GM19452 (cell line): ENCODE measurements at regions not wholly inside any gene's neighbourhood (a gene's known extent, or its start where the extent isn't known, plus 50 kb on each side); places are given as distances from the start of the nearest gene placed in this dataset.
"Not testable (repeated sequence)": the region's sequence is repeated elsewhere in the genome, so short reads cannot be mapped to it uniquely, and the experiment has no call there.

Experiments
- ATAC-seq: cut with Tn5 transposase; IDR thresholded peaks from one replicate; pipeline ENCODE4 v1.9.1; 2021; ENCODE audit not compliant: unreplicated experiment

DNA sequence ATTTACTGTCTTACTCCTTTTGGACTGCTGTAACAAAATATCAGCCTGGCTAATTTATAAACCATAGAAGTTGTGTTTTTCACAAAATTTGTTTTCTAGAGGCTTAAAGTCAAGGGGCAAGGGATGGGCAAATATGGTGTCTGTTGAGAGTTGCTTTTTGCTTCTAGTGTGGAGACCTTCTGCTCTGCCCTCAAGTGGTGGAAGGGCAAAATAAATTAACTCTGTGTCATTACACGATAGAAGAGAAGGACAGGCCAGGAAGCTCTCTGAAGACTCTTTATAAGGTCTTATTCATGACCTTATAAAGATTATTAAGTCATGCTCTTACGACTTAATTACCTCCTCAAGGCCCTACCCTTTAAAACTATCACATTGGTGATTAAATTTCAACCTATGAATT lies 181.2 kb upstream of the LRATD1 start:
- ATAC-seq = no peak

DNA sequence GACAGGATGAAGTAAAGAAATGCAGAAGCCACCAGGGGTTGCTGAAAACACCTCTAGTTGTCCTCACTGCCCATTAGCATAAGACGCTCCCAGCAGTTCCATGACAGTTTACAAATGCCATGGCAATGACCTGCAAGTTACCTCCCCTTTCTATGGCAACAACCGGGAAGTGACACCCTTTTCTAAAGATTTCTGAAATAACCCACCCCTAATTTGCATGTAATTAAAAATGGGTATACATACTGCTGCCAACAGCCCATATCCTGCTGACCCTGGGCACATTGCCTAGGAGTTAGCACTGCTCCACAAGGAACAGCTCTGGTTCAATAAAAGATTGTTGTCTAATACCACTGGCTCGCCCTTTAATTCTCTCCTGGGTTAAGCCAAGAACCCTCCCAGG lies 178.3 kb upstream of the LRATD1 start:
- no peak for ATAC-seq

DNA sequence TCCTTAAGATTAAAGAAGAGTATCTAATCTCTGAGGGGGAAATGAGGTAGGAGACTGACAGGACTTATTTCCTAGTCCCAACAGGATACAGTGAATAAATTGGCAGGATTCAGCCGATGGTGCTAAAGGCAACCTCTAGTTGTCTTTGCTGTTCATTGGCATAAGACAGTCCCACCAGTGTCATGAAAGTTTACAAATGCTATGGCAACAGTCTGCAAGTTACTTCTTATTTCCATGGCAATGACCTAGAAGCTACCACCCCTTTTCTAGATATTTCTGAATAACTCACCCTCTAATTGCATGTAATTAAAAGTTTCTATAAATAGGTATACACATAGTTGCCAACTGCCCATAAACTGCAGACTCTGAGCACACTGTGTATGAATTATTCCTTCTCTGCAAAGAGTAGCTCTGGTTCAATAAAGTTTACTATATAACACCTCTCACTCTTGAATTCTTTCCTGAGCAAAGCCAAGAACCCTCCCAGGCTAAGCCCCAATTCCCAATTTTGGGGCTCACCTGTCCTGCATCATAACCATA lies 172.7 kb upstream of the LRATD1 start:
- ATAC-seq = no peak

DNA sequence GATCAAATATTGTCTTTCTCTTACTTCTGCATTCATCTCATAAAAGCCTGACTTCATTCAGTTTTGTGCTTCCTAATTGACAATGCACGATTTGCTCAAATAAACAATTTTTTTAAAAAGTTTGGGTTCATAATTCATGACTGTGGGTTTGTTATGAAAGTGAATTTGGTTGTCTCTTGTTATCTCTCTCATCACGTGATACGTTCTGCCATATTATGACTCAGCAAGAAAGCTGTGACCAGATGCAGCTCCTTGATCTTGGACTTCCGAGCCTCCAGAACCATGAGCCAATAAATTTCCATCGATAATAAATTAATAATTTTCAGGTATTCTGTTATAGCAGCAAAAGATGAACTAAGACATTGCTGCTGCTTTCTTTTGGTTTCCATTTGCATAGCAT lies 156.5 kb upstream of the LRATD1 start:
- ATAC-seq = no peak

DNA sequence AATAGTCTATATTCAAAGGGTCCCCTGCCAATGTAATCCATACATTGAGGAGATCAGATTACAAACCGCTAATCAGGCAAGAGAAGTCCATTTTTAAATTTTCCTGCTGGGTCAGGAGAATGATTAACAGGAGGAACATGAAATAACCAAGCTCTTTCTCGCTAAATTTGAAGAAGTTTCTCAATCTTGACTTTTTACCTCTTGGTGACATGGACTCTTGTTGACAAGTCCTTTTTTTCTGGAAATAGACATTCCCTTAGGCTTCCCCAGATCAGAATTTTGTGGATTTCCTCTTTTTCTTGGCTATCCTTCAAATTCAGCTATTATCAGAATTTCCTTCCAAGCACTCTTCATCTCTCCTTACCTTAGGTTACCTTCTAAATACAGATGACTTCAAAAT lies 153.0 kb upstream of the LRATD1 start:
- ATAC-seq = no peak

DNA sequence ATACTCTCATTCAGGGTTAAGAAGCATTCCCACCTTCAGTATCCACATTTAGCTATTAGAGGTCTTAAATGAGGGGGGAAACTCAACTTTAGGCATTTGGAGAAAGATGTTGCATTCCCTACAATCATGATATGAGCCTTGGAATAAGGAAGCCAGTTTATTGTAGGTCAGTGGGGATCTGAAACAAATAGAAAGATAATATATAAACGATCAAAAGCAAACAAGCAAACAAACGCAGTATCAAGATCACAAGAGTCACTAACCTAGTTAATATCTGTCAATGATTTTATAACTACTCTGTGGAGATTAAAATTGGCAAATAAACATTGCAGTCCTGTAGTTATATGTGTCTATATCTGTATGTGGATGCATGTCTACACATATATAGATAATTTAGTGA lies 152.4 kb upstream of the LRATD1 start:
- no peak for ATAC-seq

DNA sequence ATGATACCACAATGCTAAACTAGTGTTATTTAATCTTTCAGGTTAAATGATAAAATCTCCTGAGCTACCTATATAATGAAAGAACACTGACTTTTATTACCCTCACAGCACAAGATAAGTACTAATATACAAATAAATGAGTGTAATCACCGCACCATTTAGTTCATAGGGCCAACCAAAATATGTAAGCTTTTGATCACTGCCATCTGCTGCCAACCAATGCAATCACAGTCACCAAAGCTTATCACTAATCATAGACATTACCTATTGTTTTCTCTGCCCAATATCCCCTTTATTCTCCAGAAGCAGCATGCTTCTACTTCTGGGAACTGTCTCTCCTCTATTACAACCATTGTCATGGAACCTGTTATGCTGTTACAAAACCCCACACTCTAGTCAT lies 151.6 kb upstream of the LRATD1 start:
- ATAC-seq = no peak

DNA sequence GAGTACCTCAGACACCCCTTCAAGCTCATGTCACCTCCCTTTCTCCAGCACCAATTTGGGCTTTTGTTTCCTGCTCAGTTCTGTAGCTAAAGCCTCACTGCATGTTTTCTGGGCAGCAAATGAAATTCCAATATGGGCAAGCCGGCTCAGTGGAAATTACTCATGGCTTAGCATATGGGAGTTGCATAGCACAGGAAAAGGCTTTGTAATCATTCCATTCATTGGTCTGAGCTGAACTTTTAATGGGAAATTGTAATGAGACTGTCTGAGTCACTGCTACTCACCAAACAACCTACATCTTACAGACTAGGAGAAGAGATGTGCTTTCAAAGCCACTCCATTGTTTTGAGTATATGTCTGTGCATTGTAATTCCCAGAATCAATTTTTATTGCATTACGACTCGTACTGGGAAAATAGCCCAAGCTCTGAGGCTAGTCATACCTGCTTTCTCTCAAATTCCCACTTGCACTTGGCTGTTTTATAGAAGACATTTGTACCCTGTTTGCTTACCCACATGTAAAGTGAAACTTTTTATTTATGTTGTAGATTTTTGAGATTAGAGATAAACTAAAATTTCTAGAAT lies 139.5 kb upstream of the LRATD1 start:
- ATAC-seq = no peak

DNA sequence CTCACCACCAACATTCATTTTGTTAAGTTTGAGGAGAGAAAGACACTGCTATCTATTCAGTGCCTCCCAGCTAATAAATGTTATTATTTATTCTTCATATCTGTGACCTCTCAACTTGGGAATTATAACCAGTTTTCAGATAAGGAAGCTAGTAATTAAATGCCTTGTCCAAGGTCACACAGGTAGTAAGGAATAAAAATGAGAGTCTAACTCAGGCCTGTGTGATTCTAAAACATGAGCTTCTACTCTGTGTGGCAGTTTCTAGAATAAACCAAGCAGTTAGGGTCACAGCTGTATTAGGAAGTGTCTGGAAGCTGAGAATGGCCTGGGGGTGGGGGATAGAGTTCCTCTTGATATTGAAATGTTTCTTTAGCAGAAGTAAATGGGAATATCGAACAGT lies 137.8 kb upstream of the LRATD1 start:
- no peak for ATAC-seq

DNA sequence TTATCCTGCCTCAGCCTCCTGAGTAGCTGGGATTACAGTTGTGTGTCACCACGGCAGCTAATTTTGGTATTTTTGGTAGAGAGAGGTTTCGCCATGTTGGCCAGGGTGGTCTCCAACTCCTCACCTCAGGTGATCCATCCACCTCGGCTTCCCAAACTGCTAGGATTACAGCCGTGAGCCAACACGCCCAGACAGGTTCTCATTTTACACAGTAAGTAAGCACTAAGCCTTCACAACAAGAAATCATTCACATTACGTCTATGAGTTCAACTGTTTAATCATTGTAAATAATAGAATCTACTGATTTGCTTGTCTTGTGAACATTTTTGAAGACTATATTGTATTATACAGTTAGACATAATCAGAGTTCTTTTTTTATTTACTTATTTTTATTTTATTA lies 131.5 kb upstream of the LRATD1 start:
- ATAC-seq = no peak

DNA sequence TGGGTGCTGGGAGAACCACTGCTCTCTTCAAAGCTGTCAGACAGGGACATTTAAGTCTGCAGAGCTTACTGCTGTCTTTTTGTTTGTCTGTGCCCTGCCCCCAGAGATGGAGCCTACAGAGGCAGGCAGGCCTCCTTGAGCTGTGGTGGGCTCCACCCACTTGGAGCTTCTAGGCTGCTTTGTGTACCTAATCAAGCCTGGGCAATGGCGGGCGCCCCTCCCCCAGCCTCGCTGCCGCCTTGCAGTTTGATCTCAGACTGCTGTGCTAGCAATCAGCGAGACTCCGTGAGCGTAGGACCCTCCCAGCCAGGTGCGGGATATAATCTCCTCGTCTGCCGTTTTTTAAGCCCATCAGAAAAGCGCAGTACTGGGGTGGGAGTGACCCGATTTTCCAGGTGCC lies 125.6 kb upstream of the LRATD1 start:
- not testable (repeated sequence) for ATAC-seq

DNA sequence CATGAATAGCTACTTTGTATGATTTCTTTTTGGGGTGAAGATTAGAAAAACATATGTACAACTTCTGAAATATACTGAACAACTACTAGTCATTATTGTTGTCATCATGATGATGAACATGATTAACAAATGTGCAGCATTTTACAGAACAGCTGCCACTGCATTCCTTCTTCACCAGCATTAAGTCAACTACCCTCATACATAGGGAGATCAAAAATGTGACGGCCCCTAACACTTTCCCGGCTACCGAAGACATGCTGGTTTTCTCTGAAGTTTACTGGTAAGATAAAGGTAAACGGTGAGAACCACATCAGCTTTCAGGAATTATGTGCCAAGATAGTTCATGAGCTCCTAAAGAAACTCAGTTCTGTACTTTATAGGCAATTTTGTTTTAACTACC lies 121.0 kb upstream of the LRATD1 start:
- ATAC-seq = no peak

DNA sequence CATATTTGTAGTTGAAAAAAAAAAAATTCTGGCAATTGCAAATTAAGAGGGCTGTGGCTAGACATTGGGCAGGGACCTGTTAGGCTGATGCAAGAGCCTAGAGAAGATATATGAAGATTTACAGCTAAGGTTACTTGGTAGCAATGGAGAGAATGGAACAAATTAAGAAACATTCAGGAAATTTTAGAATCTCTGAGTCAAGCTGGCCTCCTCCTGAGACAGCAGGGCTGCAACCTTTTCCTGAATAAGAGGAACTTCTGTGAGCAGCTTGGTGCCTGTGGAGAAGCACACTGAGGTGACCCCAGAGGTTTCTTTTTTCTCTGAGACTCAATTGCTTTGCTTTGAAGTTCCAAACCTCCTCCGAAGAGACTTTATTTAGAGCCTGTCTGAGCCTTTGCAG lies 118.6 kb upstream of the LRATD1 start:
- ATAC-seq = no peak

DNA sequence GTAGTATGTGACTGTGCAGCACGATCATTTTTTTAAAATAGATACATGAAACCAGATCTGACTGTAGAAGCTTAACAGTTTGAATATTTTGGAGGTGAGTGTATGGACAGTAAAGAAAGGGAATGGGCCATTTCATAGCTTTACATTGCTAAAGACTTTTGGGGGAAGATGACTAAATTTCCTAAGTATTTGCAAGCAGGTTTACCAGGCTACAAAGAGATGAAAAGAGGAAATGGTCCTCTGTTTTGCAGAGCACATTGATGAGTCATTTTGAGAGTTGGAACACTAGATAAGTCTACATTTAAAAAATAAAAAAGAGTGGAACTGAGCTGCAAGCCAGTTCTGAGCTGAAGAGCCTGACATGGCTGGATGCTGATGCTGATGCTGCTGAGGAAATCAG lies 115.7 kb upstream of the LRATD1 start:
- no peak for ATAC-seq

DNA sequence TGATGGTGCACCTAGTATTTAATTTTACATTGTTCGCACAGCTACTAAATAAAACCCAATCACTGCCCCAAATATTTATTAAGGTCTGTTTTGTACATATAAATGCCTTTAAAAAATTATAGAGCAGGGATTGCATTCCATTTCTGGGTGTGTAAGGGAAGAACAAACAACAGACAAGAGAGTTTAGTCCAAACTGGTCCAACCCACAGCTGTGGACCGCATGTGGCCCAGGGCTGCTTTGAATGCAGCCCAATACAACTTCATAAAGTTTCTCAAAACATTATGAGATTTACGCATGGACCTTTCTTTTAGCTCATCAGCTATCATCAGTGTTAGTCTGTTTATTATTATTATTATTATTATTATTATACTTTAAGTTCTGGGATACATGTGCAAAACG lies 114.8 kb upstream of the LRATD1 start:
- ATAC-seq = no peak

DNA sequence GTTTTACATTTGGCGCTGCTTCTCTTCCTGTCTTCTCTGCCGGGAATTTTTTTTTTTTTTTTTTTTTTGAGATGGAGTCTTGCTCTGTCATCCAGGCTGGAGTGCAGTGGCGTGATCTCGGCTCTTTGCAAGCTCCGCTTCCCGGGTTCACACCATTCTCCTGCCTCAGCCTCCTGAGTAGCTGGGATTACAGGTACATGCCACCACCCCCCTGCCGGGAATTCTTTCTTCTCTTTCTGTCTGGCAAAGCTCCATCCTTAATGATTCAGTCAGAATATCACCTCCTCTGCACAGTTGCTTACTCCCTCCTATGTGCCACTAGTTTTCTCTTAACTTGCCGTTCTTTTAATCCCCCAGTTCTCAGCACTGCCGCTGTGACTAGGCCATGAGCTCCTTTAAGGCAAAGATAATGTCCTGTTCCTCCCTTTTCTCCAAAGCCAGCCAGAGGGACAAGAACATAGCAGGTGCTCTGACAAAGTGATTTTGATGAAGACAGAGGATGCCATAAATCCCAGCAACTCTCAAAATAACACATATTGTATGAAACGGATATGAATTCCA lies 112.1 kb upstream of the LRATD1 start:
- no peak for ATAC-seq

DNA sequence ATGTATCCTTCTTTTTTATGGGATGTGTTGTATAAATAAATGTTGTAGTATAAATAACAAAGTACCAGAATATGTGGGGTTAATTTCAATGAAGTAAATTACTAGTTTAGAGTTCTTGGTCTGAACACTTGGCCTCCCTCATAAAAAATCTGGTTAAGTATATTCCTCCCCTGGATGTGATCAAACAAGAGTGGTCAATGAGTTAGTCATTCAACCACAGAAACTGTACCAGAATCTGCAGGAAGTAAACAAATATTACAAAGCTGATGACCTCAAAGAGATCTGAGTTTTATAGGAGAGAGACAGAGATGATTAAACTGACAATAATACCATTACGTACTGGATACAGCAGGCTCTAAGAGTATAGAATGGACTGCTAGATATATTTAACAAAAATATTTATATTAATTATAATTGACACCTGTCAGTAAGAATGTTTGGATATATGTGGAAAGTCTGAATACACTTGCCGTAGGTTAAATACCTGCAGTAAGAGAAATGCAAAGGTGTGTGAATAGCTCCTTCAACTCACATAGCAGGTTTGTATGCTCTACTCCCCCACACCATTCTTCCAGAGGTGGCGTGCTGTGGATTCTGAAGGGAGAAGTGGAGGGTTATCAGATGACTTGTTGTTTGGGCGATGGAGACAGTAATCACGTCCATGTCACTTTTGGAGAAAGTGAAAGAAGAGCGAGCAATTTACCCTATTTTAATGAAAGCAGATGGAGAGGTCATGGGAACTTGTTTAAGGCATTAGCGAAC lies 108.3 kb upstream of the LRATD1 start:
- ATAC-seq = no peak

DNA sequence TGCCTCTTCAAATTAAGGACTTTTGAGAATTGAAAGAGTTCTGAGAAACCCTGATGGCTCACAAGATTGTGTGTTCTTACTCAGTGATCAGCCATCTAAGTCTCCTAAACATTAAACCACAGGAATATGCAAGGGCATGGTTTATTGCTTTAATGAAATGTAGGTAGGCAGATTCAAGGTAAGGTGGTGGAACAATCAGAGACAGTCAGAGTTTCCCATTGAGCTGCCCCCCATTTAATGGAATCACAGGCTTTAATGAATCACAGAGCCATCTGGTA lies 107.8 kb upstream of the LRATD1 start:
- ATAC-seq = no peak

DNA sequence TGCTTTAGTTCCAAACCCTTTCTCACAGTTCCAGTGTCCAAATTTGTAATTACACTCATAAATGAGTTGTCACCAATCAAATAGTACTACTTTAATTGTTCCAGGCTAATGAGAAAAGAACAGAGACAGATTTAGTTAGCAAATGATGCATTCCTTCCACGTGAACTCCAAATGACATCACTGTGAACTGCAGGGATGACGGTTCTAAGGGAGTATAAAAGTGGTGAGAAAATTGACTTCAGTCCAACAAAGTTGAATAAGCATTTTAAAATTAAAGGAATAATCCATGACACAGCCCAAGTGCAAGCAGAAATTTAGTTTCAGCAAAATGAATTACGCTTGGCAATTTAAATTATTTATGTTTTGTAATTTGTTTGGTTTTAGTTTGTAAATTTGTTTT lies 102.0 kb upstream of the LRATD1 start:
- ATAC-seq = no peak

DNA sequence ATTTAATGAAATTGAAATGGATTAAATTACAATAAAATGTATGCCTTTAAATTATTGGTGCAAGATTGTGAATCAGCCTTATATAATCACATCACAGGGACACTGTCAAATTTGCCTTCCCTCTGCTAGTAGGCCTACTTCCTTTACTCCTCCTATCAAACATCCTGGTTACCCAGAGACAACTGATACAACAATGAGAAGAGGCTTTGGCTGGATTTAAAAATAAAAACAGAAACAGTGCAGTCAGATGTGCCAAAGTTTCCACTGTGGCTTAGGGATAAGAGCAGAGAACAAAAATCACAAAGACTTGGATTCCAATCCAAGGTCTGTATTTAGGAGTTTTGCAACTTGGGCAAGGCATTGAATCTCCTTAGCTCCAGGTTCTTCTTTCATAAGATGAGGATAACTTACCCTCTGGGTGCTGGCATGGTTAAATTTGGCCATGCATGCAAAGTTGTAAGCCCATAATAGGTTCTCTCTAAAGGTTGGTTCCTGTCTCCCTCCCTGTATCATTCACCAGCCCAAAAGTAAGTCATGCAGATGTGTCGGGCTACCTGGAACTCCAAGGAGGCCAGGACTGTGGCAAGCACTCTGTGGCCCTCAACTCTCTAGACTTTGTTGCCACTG lies 99.3 kb upstream of the LRATD1 start:
- ATAC-seq = no peak

DNA sequence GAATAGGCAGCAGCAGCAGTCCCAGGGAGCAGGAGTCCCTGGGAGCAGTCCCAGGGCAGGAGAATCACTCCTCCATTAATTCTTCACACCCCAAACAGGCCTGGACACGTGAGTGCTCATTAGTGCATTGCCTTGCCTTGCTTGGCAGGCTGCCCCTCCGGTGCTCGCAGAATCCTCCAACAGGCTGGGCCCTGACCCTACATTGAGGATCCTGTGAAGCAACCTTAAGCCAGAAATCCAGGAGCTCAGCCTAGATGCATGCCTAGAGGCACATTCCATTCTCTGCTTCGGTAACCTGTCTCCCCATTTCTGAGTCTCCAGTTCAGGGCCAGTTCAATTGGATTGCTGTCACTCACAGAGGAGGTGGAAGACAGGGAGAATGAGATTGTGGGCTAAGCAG lies 97.4 kb upstream of the LRATD1 start:
- ATAC-seq = no peak

DNA sequence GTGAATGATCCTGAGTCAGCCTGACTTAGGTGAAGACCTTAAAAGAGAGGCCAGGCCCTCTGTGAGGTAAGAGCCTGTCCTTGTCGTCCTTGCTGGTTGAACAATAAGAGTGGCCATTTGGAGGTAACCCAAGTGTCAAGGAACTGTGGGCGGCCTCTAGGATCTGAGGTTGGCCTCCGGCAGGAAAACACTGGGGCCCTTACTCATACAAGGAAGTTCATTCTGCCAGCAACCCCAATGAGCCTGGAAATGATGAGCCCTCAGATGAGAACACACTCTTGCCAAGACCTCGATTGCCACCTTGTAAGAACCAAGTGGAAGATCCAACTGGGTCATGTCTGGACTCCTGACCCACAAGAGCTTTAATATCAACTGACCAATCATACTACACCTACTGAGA lies 95.5 kb upstream of the LRATD1 start:
- no peak for ATAC-seq
